ENCODE measurements at regions not wholly inside any gene's neighbourhood (a gene's known extent, or its start where the extent isn't known, plus 50 kb on each side); places are given as distances from the start of the nearest gene placed in this dataset.
A peak's percentile ranks its signal among the peaks of the same experiment; 100 is the strongest.

DNA sequence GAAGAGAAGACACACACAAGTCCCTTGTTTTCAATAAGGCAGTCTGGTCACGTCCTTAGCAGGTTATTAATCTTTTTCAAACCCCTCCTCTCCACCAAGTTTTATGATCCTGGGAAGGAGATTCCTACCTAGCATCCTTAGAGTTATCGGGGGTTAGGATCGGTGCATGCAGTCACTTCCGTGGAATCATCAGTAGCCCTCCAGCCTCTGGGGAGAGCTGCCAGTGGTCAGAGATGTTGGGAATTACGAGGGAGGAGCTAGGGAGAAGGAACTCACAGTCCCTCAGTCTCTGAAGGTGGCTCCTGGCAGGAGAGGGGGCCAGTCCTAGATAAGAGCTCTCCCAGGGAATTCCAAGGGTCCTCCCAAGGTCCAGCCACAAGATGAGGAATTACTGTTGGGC lies 57.7 kb upstream of the ATP5PO start:
- no peak for TF ChIP-seq CTCF (IDR thresholded peaks at IDR 0.05; ENCODE audit: low read length, missing control alignments)
- no peak overlapping the region for H3K4me3 ChIP-seq (replicated peaks; ENCODE audit: low read depth, low read length)
- DNase-seq (ENCODE audit: low read depth): no peak

GRCh38 chr21:33972539-33972938 lies 56.9 kb upstream of the ATP5PO start:
- H3K4me3 ChIP-seq (replicated peaks; ENCODE audit: low read depth, low read length): no peak overlapping the region
- DNase-seq (ENCODE audit: low read depth): no peak
- no peak for TF ChIP-seq CTCF (IDR thresholded peaks at IDR 0.05; ENCODE audit: low read length, missing control alignments)

DNA sequence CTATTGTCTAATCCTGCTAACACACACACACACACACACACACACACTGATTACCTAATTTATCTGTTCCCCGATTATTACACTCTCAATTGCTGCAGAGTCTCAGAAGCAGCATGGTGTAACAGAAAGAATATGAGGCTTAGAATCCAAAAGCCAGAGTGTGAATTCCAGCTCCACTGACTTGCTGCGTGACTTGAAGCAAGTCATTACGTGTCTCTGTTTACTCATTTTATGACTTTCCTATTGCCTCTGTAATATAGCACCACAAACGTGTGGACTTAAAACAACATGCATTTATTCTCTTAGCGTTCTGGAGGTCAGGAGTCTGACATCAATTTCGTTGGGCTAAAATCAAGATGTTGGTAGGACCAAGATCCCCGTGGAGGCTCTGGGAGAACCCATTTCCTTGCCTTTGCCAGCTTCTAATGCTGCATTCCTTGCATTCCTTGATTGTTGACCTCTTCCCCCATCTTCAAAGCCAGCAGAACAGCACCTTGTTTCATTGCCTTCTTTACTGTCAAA lies 55.9 kb upstream of the ATP5PO start:
- TF ChIP-seq CTCF (IDR thresholded peaks at IDR 0.05; ENCODE audit: low read length, missing control alignments): no peak
- H3K4me3 ChIP-seq (replicated peaks; ENCODE audit: low read depth, low read length): no peak overlapping the region
- DNase-seq (ENCODE audit: low read depth): no peak

DNA sequence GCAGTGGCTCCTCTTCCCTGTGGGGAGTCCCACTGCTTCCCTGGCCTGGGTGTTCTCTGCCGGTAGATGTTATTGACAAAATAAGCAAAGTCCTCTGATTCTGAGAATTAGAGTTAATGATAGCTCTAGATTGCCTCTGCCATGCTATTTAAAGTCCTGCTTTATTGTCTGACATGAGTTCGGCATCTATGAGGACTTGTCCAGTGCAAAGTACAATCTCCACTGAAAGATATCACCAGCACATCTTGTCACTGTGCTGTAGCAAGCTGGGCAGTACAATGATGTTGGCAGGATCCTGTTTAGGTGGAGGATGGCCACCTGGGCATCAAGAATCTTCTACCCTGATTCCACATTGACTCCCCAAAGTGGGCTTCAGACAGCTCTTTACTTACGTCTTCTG lies 54.0 kb upstream of the ATP5PO start:
- no peak overlapping the region for H3K4me3 ChIP-seq (replicated peaks; ENCODE audit: low read depth, low read length)
- no peak for DNase-seq (ENCODE audit: low read depth)
- TF ChIP-seq CTCF (IDR thresholded peaks at IDR 0.05; ENCODE audit: low read length, missing control alignments): no peak

- no peak for DNase-seq (ENCODE audit: low read depth)
- H3K4me3 ChIP-seq (replicated peaks; ENCODE audit: low read depth, low read length): no peak overlapping the region
- no peak for TF ChIP-seq CTCF (IDR thresholded peaks at IDR 0.05; ENCODE audit: low read length, missing control alignments)
Observed at GRCh38 chr21:33968995-33969348, 53.4 kb upstream of the ATP5PO start.

GRCh38 chr21:33968080-33968994 lies 52.7 kb upstream of the ATP5PO start:
- no peak for TF ChIP-seq CTCF (IDR thresholded peaks at IDR 0.05; ENCODE audit: low read length, missing control alignments)
- H3K4me3 ChIP-seq (replicated peaks; ENCODE audit: low read depth, low read length): no peak overlapping the region
- DNase-seq (ENCODE audit: low read depth): peak; percentile 61

Measured in fibroblast of pulmonary artery (primary cell).